Central memory CD8-positive, alpha-beta T cell (primary cell): ENCODE measurements at regions not wholly inside any gene's neighbourhood (a gene's known extent, or its start where the extent isn't known, plus 50 kb on each side); places are given as distances from the start of the nearest gene placed in this dataset.

Experiments
- ATAC-seq: fragments of 150-1000 bp; cut with Tn5 transposase; replicated peaks from 2 replicates; pipeline ENCODE4 v1.10.0; 2022; ENCODE audit warnings: mild to moderate bottlenecking, moderate FRiP score, moderate number of reproducible peaks; ENCODE audit not compliant: poor library complexity, severe bottlenecking; ENCODE audit errors: extremely low read depth
- DNase-seq, 2 donors: peaks; one replicate each; pipeline ENCODE4 v3.0.0; 2021; ENCODE audit warnings: low spot score in 2 of 2
- H3K27ac Mint-ChIP-seq: one replicate; pipeline ENCODE4 v1.8.0; 2022; ENCODE audit warnings: low read depth, mild to moderate bottlenecking, moderate library complexity, mixed read lengths
- H3K27me3 Mint-ChIP-seq: one replicate; pipeline ENCODE4 v1.8.0; 2022; ENCODE audit warnings: mixed read lengths
- H3K36me3 Mint-ChIP-seq: one replicate; pipeline ENCODE4 v1.8.0; 2022; ENCODE audit warnings: mild to moderate bottlenecking, moderate library complexity, mixed read lengths; ENCODE audit not compliant: insufficient read depth
- H3K4me1 Mint-ChIP-seq: one replicate; pipeline ENCODE4 v1.8.0; 2022; ENCODE audit warnings: mixed read lengths
- H3K4me3 Mint-ChIP-seq: one replicate; pipeline ENCODE4 v1.8.0; 2022; ENCODE audit warnings: mild to moderate bottlenecking, moderate library complexity, mixed read lengths
- H3K9me3 Mint-ChIP-seq: one replicate; pipeline ENCODE4 v1.8.0; 2022; ENCODE audit warnings: mixed read lengths

- H3K27ac Mint-ChIP-seq = no peak overlapping the region
- ATAC-seq (no peak), DNase-seq (no peak)
- H3K27me3 Mint-ChIP-seq = peaks cover 23% of the 10 kb centered on the region
- no peaks in the 10 kb centered on the region for H3K4me1 Mint-ChIP-seq
- H3K9me3 Mint-ChIP-seq = no peaks in the 10 kb centered on the region
- no peaks in the 10 kb centered on the region for H3K36me3 Mint-ChIP-seq
- H3K4me3 Mint-ChIP-seq = no peak overlapping the region
Measured at GRCh38 chr6:134117409-134117808, 65.0 kb upstream of the SLC2A12 start.

DNA sequence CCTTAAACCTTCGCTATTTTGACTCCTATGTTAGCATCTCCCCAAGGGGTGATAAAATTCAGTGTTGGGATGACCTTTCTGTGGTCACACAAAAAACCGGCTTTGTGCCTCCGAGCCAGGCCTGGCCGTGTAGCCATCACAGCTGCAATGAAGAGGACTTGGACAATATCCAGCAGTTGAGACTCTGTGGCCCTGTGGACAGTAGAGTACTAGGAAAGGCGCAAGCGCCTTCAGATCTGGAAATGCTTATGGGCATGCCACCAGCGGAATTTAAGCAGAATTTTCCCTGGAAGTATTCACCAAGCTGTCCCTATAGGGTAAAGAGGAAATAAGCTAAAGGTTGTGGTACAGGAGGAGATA, 63.3 kb upstream of the SLC2A12 start:
- ATAC-seq (no peak), DNase-seq (no peak)
- peaks cover 23% of the 10 kb centered on the region for H3K27me3 Mint-ChIP-seq
- H3K27ac Mint-ChIP-seq = no peak overlapping the region
- no peaks in the 10 kb centered on the region for H3K9me3 Mint-ChIP-seq
- no peaks in the 10 kb centered on the region for H3K36me3 Mint-ChIP-seq
- no peaks in the 10 kb centered on the region for H3K4me1 Mint-ChIP-seq
- H3K4me3 Mint-ChIP-seq = no peak overlapping the region

DNA sequence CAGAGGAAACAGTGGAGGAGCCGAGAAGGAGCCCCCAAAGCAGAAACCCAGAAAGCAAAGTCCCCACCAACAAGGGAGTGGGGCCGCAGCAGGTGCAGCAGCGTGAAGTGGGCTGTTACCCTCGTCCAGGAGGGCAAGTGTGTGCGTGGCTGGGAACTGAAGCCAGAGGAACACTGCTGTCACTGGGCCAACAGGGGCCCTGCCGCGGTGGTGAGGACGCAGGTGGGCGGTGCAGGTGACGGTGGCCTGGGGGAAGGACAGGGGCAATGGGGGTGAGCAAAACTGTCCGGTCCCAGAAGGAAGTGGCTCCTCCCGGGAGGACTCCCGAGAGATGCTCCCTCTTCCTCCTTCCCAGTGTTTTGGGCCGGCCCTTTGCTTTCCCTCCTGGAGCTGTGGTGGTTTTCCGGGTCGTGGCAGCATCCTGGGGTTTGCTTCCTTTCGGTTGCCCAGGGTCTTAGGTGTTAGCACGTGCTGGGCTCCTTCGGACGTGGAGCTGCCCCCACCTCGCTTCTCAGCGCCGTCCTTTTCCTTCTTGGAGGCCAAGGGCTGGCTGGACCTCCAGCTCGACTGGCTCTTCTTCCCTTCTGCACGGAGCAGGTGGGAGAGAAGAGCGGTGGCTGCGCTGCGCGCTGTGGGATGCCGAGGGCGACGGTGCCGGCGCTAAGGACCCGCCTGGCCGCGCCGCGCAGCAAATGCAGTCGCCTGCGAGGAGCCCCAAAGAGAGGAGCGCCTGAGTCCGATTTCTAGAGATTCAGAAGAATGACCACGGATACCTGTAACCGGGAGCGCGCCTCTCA, 62.7 kb upstream of the SLC2A12 start:
- ATAC-seq = no peak
- Mint-ChIP-seq H3K9me3 (no peaks in the 10 kb centered on the region), H3K27ac (no peak overlapping the region), H3K27me3 (peaks cover 23% of the 10 kb centered on the region), H3K4me1 (no peaks in the 10 kb centered on the region), H3K36me3 (no peaks in the 10 kb centered on the region), H3K4me3 (no peak overlapping the region)
- DNase-seq = no peak

DNA sequence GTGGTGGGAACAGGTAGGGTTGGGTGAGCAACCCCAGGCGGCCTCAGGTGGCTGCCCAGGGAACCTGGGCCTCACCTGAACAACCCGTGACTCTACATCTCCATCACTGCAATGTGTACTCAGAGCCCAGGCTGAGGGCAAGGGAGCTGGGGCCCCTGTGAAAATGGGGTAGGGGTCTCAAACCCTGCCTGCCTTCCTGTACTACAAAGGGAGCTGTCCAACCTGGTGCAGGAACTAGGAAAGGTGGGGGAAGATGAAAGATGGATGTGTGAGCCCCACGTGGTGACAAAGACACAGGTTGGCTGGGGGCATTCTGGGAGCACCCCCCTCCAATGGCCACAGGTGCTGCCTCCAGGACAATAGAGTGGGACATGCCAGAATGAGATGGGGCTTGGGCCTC, 62.1 kb upstream of the SLC2A12 start:
- Mint-ChIP-seq H3K27ac (no peak overlapping the region), H3K9me3 (no peaks in the 10 kb centered on the region), H3K36me3 (no peaks in the 10 kb centered on the region), H3K27me3 (peaks cover 23% of the 10 kb centered on the region), H3K4me1 (no peaks in the 10 kb centered on the region), H3K4me3 (no peak overlapping the region)
- no peak for ATAC-seq
- DNase-seq = no peak

- no peak for ATAC-seq
- Mint-ChIP-seq H3K4me1 (no peaks in the 10 kb centered on the region), H3K27ac (no peak overlapping the region), H3K27me3 (peaks cover 50% of the 10 kb centered on the region), H3K36me3 (no peaks in the 10 kb centered on the region), H3K4me3 (no peak overlapping the region), H3K9me3 (no peaks in the 10 kb centered on the region)
- no peak for DNase-seq
Measured at GRCh38 chr6:134111726-134112125, 59.3 kb upstream of the SLC2A12 start.

DNA sequence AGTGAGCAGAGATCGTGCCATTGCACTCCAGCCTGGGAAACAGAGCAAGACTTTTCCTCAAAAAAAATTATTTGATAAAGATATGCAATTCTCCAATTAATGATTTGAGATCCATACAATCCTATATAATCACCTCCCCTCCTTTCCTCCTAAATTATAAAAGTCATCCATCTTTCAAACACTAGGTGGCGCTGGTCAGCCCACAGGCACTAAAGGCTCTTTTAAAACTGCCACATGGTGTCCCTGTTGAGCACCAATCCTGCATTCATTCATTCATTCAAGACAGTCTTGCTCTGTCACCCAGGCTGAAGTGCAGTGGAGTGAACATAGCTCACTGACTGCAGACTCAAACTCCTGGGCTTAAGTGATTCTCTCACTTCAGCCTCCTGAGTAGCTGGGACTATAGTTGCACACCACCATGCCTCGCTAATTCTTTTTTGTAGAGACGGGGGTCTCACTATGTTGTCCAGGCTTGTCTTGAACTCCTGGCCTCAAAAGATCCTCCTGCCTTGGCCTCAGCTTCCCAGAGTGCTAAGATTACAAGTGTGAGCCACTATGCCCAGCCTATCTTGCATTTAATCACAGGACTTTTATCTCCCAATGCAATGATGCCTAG, 58.7 kb upstream of the SLC2A12 start:
- peak in 1 of 2 donors; percentile 13 for DNase-seq
- Mint-ChIP-seq H3K27me3 (peaks cover 54% of the 10 kb centered on the region), H3K36me3 (no peaks in the 10 kb centered on the region), H3K4me3 (no peak overlapping the region), H3K4me1 (no peaks in the 10 kb centered on the region), H3K27ac (no peak overlapping the region), H3K9me3 (no peaks in the 10 kb centered on the region)
- ATAC-seq = peak; percentile 46

DNA sequence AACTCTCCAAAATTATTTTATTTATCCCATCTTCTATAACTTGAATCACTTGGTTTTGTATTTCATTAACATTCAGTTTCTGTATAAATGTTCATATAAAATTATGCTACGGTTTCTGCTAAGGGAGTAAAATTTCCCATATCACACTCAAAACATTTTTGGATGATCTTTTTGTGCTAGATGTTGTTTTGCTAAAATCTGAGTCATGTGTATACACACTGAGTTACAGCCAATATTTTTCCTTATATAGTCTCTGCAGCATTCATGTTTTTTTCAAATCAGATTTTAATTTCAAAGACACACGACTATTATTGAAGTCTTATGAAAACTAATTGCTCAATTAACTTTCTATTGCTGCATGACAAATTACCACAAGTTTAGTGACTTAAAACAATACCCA, 54.3 kb upstream of the SLC2A12 start:
- no peaks in the 10 kb centered on the region for H3K36me3 Mint-ChIP-seq
- peaks cover 42% of the 10 kb centered on the region for H3K27me3 Mint-ChIP-seq
- ATAC-seq (no peak), DNase-seq (no peak)
- no peak overlapping the region for H3K4me3 Mint-ChIP-seq
- no peaks in the 10 kb centered on the region for H3K9me3 Mint-ChIP-seq
- H3K27ac Mint-ChIP-seq = no peak overlapping the region
- no peaks in the 10 kb centered on the region for H3K4me1 Mint-ChIP-seq

DNA sequence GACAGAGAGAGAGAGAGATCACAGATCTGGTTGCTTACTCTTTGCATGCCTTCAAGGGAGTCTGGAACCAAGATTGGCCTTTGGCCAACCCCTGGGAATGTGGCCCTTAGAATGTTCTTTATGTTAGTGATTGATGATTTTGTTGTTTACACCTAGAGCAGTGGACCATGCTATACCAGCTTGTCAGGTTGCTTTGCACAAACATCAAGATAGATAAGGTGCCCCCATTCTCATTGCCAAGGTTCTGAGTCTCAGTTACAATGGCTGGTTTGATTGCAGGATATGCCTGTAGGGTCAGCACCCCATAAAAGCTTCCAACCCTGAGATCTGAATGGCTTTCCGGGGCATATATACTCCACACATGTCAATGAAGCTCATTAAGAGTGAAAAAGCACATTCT, 53.5 kb upstream of the SLC2A12 start:
- no peaks in the 10 kb centered on the region for H3K4me1 Mint-ChIP-seq
- no peaks in the 10 kb centered on the region for H3K36me3 Mint-ChIP-seq
- no peak overlapping the region for H3K4me3 Mint-ChIP-seq
- H3K27ac Mint-ChIP-seq = no peak overlapping the region
- H3K9me3 Mint-ChIP-seq = no peaks in the 10 kb centered on the region
- ATAC-seq (no peak), DNase-seq (no peak)
- peaks cover 50% of the 10 kb centered on the region for H3K27me3 Mint-ChIP-seq

DNA sequence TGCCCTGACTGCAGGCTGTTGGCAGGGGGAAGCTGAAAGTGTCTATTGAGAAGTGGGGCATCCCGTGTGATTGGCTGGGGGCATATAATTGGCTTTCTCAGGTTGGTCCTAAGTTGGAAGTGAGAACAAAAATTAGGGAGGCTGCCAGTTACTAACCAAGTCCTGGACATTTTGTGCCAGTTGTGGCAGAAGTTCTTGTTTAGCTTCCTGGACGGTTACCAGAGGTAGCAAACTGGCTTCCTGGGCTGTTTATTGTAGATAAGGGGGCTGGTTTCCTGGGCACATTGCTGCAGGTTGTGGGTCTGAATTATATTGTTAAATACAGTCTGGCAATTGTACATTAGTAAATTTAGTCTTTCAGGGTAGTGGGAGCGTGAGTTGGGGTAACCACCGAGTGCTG, 50.6 kb upstream of the SLC2A12 start:
- Mint-ChIP-seq H3K4me1 (no peaks in the 10 kb centered on the region), H3K27me3 (peaks cover 54% of the 10 kb centered on the region), H3K27ac (no peak overlapping the region), H3K4me3 (no peak overlapping the region), H3K9me3 (no peaks in the 10 kb centered on the region), H3K36me3 (no peaks in the 10 kb centered on the region)
- no peak for ATAC-seq
- DNase-seq = no peak
